ENCODE measurements at regions not wholly inside any gene's neighbourhood (a gene's known extent, or its start where the extent isn't known, plus 50 kb on each side); places are given as distances from the start of the nearest gene placed in this dataset.
"Not testable (repeated sequence)": the region's sequence is repeated elsewhere in the genome, so short reads cannot be mapped to it uniquely, and the experiment has no call there.

DNA sequence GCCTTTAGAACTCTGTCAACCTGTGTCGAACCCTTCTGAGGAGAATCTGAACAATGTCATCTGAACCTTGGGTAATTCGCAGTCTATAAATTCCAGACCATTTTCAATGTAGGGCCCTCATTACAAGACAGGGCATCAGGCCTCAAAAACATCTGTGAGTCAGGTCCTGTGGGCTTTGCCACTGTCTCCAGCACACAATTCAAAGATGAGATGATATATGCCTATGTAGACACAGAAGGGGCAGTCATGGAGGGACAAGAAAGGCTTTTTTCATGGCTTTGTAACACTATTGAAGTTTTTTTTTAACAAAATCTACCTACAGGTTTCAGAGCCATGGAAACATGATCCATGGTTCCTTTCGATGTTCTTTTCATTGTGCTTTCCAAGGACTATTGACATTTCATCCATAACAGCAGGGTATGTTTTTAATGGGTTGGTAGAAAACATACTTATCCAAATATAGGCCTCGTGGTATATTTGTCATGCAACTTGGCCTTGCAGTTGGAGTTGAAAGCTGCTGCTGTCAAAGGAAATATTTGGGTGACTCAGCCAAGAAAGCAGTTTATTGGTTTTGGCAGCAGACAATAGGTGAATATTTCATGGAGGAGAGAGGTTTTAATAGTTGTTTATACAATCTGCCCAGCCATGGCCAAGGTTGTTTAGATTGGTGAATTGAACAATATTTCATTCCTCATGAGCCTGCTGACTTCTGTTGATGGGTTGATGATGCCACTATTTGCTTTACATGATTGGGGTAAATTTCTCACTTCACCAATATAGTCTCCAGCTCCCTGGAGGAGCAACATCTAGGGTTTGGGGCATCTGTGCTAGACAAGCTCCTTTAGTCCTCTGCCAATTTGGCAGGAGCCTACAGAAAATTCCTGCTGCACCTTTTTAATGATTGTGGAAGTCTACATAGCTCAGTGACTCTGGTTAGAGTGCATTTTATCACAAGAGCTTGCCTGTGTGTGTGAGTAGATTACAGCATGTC is 158.4 kb upstream of the TMEM72 start:
- no peak for DNase-seq

DNA sequence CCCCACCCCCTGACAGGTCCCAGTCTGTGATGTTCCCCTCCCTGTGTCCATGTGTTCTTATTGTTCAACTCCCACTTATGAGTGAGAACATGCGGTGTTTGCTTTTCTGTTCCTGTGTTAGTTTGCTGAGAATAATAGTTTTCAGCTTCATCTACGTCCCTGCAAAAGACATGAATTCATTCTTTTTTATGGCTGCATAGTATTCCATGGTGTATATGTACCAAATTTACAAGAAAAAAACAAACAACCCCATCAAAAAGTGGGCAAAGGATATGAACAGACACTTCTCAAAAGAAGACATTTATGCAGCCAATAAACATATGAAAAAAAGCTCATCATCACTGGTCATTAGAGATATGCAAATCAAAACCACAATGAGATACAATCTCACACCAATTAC is 156.8 kb upstream of the TMEM72 start:
- DNase-seq: not testable (repeated sequence)

DNA sequence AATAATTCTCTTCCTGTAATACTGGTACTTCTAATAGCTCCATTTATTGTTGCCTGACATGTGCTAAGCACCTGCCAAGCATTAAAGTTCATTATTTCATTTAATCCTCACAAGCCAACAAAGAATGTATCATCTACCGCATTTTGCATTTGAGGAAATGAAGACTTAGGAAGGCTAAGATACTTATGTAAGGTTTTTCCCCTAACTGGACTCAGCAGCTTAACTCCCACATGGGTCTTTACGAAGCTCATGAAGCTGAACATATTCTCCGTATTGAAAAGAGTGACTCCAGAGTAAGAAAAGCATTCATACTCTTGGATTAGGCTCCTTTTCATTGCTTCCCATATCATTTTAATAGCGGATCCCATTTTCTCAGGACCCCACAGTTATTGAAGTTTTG is 155.7 kb upstream of the TMEM72 start:
- no peak for DNase-seq

DNA sequence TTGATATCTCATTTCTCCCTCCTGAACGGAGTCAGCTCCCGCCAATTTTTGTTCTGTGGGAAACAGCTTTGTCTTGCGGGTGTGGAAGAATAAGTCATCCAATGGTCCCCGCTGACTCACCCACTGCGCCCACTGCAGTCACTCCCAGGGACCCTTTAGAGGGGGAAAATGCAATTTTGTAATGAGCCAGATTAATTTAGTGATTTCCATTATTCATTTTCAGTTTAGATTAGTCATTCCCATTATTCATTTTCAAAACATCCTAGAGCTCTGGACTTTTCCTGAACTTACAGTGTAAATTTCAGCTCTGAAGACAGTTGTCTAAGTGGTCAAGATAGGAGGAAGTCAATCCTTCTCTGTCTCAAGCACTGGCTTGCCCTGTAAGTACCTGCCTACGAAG is 154.9 kb upstream of the TMEM72 start:
- no peak for DNase-seq

DNA sequence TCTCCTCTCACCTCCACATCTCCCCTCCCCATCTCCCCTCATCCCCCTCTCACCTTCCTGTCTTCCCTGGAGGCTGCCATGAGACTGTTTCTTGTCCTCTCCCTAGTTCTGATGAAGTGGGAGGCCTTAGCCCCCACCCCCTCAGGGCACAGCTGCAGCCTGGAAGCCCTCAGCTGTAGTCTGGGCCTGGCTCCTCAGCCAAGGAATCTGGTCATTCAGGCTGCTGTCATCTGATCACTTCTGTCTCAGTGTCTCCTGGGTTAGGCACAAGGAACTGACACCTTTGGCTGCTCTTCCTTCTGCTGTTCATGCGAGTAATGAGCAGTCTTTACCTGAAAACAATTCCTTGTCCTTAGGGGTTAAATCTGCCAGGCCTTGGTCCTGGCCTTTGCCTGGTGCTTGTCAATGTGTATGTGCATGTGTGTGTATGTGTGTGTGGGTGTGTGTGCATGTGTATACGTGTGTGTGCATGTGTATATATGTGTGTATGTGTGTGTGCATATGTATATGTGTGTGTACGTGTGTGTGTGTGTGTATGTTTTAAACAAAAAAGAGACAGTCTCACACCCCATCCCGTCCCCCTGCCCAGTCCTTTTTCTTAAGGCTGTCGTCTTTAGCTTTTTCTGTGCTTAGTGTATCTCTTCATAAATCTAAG is 153.5 kb upstream of the TMEM72 start:
- no peak for DNase-seq

DNA sequence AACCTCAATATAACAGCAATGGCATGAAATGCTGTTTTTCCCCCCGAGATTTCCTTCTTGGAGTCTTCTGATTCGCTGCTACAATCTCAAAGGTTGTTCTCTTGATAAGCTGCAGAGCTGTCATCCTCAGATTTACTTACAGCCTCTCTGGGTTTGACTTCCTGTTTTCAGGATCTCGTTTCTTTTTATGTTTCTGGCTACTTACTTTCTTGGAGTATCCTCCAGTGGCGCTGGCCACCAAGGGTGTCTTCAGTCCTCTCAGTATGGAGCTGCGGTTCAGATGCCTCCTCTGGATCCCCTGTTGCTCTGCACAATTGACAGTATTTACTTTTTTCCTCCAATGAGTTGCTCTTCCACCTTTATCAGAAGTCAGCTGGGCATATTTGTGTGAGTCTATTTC is 152.0 kb upstream of the TMEM72 start:
- no peak for DNase-seq

DNA sequence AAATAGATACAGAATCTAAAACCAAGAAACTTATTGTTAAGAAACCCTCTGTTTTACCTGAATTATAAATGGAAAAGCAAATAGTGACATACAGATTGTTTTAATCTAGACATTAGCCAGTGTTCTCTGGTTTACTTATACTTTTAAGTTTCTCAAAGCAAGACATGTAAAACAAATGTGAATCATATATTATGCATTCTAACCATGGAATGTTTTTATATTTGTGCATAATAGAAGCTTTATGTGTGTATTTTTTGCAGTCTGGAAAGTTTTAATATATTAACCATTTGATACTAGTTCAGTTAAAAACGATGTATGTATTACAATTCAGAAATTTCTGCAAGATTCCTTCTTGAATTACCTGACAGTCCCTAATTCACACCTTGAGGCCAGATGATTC is 150.6 kb upstream of the TMEM72 start:
- no peak for DNase-seq

DNA sequence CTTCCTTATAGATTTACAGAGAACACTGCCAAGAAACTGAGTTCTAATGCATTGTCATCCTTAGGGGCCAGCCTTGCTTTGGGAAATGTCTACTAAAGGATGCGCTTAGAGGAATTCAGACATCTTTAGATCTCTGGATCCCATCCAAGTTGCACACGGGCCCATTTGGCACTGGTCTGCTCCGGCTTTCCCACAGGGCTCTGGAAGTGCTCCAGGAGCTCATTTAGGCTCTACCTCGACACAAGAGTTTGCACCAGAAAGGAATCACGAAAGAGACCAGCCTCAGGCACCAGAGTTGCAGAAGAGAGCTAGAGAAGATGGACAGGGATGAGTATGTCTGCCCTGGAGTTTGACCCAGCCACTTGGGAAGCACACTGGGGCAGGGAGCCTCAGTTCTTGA is 150.1 kb upstream of the TMEM72 start:
- DNase-seq: no peak

DNA sequence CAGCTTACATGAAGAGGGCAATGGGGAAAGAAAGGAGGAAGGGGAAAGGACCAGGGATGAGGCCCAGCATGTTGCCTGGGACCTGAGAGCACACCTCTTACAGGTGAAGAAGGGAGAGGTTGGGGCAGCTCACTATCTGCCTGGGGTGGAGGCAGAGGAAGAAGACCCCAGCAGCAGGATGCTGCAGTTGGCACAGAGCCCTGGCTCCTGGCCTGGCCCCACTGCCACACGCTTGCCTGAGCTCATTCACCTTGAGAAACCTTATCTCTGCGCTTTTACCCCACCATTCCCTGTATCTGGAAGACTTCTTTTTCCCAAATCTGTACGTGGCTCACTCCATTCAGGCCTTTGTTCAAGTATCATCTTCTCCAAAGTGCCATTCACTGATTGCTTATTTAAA is 147.8 kb upstream of the TMEM72 start:
- DNase-seq: no peak

DNA sequence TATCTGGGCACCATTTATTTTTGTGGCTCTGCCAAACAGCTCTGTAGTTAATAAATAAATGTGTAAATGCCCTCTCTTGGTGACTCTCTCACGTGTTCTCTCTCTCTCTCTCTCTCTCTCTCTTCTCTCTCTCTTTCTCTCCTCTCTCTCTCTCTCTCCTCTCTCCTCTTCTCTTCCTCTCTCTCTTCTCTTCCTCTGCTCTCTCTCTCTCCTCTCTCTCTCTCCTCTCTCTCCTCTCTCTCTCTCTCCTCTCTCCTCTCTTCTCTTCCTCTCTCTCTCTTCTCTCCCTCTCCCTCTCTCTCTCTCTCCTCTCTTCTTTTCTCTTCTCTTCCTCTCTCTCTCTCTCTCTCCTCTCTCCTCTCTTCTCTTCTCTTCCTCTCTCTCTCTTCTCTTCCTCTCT is 145.8 kb upstream of the TMEM72 start:
- DNase-seq: no peak

DNA sequence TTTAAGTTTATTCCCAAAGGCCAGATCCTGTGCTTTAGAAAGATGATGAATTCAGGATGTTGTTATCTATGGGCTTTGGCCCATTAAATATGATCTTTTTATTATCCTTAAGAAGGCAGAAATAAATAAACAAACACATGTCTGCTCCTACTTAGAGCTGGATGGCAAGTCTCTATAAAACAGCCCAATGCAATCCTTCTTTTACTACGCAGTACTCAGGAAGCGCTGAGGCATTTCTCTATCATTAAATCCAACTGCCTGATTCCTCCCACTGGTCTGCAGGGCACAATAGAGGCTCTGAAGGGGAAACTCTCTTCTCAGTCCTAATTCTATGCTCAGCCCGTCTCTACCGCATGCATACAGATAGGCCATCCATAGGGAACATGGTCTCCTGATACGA is 144.5 kb upstream of the TMEM72 start:
- no peak for DNase-seq

DNA sequence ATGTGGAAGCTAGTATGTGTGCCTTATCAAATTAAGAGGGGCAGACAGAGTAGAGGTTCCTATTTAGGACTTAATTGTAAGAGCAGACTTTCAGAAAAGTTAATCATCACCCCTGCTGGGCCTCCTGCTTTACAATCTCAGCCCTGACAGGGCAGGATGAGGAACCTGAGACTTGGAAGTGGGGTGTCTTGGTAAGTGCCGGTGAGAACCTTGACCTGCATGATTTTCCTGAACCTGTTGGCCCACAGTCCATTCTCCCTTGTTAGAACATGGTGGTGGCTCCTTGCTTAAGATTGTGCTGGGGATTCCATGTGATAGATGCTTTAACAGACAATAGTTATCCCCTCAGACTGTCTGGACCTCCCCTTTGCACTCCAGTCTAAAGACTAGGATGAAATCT is 141.7 kb upstream of the TMEM72 start:
- DNase-seq: no peak

DNA sequence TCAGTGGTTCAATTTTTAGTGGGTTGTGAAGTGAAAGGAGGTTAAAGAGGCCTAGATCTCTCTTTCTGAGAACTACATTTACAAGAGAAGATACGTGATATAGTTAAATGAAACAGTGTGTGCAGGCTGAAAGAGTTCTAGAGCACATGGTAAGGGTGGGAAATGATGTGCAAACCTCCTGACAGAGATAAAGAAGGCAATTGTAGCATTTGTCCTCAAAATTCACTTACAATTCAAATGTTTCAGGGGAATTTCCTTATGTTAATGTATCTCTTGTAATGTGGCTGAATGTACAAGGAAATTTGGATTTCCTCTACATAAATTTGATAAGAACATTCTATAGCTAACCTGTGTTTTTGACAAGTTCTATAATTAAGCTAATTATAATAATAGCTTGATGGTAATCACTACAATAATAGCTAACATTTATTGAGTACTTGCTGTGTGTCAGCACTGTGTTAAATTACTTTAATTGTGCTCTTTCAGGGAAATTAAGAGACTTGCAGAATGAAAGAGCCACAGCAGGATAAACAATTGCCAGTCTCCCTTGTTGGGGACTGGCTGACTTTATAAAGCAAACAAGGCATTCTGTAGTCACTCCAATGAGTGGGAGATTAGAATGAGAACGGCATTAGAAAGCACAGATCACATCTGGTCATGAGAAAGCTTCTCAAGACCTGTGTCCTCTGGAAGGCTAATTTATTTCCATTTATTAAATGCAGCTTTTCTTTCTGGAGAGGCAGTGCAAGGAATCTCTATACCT is 139.7 kb upstream of the TMEM72 start:
- DNase-seq: no peak

DNA sequence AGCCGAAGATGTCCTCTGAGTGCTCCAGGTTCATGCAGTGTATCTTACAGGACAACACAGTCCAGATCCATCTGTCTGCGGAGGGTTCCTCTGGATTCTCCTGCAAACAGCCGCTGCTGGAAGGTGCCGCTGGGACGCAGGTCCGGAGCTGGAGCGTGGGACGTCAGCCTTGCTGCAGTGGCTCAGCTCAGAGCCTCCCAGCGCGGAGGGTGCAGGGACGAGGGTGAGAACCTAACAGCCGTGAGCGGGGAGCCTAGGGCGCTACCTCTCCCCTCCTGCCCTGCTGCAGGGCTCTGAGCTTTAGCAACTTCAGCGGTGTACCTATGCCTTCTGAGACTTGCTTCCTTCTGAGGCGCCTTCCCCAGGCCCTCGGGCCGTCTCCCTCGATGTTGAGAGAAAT is 137.6 kb upstream of the TMEM72 start:
- DNase-seq: no peak

DNA sequence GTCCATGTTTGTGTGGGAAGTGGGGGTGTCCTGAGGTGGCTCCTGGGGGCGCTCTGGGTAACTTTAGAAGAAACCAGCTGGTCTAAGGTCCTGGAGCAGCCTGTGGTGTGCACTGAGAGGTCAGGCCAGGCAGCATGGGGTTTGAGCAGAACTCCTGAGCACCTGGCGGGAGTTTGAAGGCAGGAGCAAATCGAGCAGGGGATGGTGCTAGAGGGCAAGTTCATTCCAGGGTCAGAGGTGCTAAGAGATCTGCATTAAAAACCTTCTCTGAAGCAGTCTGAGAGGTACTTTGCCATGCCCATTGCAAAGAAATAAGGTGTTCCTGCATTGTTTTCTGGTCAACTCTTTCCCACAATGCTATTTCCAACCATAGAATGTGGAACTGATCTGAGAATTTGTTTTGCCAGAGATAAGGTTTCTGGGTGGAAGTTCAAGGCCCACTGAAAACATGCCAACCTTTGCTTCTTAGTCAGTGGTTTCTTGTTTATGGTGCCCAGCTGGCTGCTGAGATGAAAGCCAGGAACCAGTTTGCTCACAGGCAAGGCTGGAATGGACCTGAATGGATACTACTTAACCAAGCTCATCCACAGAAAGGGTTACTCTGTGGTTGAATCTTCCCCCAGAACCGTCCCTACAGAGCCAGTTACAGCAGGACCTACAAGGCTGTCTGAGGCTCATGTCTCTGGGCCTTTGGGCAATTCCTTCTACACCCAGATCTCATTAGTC is 136.3 kb upstream of the TMEM72 start:
- DNase-seq: no peak

DNA sequence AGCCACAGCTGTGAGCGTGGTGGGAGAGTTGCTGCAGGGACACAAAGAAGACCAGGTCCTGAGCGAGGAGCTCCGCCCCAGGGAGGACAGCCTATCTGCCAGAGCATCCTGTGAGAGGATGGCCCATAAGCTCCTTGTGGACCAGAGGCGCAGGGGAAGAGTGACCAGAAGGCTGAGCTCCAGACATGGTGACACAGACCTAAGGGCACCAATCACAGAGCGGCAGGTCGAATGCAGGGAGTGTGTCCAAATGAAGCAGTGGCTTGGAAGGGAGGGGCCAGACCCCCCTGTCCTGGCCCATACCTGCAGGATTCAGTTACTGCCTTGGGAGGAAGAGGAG is 135.8 kb upstream of the TMEM72 start:
- DNase-seq: no peak

DNA sequence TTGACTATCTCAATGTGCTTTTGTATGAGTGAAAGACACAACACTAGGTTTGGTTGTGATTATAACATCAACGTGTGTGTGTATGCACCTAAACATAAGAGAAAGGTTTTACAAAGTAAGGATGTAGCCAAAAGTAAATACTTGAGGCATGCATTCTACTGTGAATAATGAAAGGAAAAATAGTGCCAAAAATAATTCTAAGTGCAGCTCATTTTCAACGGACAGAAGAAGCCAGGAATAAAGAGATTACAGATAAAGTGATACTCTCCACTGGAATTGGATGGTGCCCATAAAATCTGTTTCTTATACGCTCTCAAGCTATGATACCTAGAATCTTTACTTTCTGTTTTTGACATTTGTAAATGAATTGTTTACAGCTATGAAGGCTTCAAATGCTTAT is 135.0 kb upstream of the TMEM72 start:
- DNase-seq: no peak

DNA sequence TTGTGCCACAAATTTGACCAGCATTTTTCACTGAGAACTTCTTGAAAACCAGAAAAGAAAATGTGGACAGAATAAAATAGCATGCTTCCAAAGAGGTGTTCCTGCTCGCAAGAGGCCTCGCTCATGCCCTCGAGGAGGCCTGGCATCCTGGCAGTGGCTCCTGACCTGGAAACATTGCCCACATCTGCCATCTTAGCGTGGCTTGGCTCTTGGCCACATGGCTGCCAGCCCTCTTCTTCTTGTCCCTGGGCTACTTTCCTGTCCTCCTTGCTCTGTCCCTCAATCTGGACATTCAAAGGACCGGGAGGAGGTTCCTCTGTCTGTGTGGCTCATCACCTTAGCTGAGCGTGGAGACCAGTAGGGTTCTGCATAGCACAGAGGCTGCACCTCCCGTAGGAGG is 131.6 kb upstream of the TMEM72 start:
- no peak for DNase-seq

DNA sequence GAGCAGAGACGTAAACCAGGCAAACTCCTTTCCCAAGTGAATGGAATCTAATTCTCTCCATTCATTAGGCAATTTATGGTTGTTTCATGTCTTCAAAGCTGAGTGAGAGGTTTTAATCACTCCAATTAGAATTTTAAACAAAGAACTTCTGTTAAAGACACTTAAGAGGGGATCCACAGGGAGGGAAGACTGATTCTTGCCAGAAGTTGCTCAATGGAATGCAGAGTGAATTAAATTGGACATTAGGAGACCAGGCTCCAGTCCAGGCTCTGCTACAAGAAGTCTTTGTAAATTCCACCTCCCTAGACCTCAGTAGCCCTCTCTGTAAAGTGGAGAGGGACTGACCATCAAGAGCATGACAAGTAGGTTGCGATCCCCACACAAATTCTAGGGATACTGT is 130.7 kb upstream of the TMEM72 start:
- DNase-seq: no peak

DNA sequence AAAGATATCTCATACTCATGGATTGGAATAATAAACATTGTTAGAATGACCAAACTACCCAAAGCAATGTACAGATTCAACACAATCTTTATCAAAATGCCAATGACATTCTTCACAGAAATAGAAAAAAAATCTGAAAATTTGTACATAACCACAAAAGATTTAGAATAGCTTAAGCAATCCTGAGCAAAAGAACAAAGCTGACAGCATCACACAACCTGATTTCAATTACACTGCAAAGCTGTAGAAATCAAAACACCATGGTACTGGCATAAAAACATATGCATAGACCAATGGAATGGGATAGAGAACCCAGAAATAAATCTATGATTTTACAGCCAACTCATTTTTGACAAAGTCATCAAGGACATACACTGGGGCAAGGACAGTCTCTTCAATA is 130.0 kb upstream of the TMEM72 start:
- DNase-seq: no peak

DNA sequence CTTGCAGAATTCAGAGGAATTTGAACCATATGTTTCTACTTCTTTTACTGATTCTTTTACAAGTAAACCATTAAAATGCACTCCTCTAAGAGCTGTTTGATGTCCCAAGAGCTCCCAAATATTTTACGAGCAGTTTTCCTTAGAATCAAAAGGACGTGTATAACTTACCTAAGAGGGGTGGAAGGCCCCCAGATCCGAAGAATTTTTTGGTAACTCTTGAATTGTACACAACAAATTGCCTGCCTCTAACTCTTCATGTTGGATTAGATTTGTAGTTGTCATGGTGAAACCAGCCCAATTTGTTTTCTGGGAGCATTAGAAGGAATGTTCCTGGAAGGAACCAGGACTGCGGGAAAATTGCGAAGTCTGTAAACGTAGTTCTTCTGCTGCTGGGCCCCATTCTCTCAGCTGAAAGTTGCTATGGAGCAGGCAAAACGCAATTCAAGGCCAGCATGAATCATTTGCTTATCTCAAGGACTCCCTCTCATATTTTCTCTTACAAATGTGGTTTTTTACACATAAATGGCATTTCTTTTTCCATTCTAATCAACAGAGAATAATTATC is 124.8 kb upstream of the TMEM72 start:
- DNase-seq: no peak

DNA sequence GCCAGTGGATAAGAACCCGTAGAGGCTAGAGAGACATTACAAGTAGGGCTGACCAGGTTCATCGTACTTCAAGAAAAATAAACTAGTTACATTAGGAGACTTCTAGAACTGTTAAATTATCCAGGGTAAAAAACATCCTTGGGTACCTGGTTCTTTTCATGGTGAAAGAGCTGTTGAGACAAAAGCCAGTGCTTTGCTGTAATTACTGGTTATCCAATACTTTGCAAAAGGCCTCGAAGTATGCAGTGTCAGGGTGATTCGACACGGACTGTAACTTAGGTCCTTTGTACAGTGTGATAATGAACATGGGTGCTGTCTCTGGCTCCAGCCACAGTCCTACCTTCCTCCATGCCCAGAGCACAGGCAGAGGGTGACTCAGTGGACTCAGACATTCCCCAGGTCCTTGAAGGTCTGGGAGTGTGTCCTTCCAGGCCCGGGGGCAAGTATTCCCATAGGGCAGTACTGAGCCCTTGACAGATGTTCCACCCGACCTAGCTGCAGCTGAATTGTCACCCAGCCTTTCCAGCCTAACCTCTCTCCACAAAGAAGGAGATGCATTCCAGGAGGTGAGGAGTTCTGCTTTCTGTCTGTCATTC is 123.6 kb upstream of the TMEM72 start:
- no peak for DNase-seq
